OCI-LY3 (cell line): ENCODE measurements at regions not wholly inside any gene's neighbourhood (a gene's known extent, or its start where the extent isn't known, plus 50 kb on each side); places are given as distances from the start of the nearest gene placed in this dataset.

Experiments
- EZH2phosphoT487 ChIP-seq: fragments of 200-600 bp; shearing (Covaris generic); IDR thresholded peaks from 2 replicates; pipeline ENCODE4 v1.6.1; 2018; ENCODE audit warnings: antibody characterized with exemption, mixed run types, low read depth
- TF ChIP-seq, protein P1 (sequence below): fragments of 200-600, 300-600 bp; sonication (generic); IDR thresholded peaks from 2 replicates; pipeline ENCODE4 v1.5.1; 2014; ENCODE audit warnings: antibody characterized with exemption, low read length, low read depth

DNA sequence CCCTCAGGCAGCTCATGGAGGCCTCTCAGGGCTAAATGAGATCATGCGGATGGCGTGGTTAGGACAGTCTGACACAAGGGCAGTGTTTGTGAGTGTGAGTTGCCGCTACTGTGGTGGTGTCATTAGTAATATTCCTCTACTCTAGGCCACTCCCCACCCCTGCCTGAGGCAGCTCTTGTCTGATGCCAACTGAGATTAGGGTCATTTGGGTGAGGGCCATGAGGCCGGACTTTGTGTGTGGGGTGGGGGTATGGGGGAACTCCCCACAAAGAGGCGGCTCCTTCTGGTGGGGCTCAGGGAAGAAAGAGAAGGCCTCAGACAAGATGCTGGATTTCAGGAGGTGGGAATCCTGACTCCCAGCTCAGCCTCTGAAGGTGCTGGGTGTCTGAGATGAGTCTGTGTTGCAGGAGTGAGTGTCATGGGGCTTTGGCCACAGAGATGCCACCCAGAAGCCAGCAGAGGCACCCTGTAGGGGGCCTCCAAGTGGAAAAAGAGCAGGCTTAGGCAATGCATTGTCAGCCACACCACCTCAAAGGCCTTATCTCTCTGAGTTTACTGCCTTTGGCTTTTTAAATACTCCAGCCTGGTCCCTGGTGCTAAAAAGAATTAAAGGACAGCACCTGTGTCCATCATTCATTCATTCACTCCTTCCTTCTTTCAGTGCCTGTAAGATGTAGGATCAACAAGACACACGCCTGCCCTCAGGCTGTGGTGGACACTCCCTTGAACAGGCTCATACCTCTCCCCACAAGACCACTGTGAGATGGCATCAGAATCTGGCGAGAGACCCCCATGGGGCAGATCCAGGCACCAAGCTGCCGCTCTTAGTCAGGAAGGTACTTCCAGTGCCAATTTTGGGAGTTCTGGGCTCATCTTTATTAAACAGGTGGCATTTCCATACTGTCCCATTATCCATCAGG, 175.2 kb downstream of the MRPL14 start:
- TF ChIP-seq, protein P1, sequence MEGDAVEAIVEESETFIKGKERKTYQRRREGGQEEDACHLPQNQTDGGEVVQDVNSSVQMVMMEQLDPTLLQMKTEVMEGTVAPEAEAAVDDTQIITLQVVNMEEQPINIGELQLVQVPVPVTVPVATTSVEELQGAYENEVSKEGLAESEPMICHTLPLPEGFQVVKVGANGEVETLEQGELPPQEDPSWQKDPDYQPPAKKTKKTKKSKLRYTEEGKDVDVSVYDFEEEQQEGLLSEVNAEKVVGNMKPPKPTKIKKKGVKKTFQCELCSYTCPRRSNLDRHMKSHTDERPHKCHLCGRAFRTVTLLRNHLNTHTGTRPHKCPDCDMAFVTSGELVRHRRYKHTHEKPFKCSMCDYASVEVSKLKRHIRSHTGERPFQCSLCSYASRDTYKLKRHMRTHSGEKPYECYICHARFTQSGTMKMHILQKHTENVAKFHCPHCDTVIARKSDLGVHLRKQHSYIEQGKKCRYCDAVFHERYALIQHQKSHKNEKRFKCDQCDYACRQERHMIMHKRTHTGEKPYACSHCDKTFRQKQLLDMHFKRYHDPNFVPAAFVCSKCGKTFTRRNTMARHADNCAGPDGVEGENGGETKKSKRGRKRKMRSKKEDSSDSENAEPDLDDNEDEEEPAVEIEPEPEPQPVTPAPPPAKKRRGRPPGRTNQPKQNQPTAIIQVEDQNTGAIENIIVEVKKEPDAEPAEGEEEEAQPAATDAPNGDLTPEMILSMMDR, result peak; percentile 5; the same call in 1 of the 2 replicates
- no peak for TF ChIP-seq EZH2phosphoT487
